ENCODE measurements at regions not wholly inside any gene's neighbourhood (a gene's known extent, or its start where the extent isn't known, plus 50 kb on each side); places are given as distances from the start of the nearest gene placed in this dataset.
"Not testable (repeated sequence)": the region's sequence is repeated elsewhere in the genome, so short reads cannot be mapped to it uniquely, and the experiment has no call there.

DNA sequence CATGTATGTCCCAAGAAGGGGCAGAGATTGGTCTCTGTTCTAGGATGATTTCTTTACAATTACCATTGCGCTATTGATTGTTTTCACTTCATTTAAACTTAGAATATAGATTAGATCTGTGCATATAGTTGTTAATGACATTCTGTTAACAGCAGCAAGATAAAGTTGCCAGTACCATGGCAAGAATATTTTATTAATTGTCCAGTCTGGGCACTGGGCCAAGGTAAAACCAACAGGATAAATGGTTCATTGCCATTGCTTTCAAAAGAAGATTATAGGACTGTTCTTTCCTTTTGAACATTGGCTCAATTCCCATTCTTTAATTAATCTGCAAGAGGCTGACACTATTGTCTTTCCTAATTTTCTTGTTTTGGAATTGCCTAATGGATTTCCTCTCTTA lies 592.4 kb downstream of the RFPL4B start:
- no peak for DNase-seq

DNA sequence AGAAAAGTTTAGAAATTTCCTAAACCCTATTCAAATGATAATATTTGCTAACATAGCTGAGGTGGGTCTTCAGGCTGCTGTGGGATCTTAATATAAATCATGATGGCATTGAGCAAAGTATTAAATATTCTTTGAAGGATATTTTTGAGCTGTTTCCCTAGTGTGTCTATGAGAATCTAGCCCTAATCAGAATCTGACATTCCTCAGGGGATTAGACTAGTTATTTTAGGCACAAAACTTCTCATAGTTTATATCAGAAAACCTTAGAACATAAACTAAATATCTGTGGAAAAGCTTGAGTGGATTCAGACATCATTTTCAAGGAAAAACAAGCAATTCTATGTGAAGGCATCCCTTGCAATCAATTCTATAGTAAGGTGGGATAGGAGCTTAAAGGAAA lies 594.5 kb downstream of the RFPL4B start:
- no peak for DNase-seq

DNA sequence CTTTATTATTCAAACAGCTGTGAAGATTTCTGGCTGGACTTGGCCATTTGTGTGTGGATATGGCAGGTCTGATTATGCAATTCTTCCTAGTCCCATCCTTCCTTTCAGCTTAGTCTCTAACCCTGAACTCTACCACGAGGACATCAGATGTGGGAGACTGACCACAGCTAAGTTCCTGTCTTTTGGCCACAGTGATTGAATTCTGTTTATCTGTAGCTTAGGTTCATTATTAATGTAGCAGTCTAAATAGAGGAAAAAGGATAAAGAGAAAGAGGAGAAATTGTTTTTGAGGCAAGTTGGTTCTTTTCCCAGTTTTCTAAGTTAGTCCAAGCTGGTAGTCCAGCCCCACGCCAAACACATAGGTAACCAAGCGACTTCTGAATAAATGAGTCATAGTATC lies 598.9 kb downstream of the RFPL4B start:
- no peak for DNase-seq

DNA sequence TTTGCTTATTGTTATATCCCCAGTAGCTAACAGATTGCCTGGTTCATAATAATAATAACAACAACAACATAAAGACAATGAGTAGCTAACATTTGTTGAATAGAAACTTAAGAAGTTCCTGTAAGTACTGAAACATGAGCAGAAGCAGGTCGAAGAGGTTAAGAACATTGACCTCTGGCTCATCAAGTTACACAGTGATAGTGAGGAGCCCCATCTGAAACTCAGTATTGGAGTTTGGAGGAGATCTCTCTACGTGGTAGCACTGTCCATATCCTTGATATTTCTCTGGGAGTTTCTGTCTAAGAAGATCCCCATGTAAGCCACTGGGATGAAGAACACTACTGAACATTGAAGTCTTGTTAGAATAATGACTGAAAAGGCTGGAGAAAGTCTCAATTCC lies 600.4 kb downstream of the RFPL4B start:
- no peak for DNase-seq

DNA sequence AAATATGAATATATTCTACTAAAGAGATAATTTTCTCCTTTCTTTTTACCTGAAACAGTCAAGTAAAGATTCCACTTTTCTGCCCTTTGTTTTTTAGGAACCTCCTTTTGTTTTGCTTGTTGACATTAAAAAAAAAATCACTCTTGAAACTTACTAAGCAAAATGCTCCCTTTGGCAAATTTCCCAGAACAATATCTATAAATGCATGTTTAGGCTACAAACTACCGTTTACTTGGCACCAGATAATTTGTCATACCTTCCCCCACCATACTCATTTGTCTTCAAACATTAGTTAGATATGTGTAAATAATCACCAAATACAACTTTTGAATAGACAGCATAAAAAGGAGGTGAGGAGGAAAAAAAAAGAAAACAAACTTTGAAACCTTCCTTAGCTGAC lies 604.7 kb downstream of the RFPL4B start:
- DNase-seq, result no peak

DNA sequence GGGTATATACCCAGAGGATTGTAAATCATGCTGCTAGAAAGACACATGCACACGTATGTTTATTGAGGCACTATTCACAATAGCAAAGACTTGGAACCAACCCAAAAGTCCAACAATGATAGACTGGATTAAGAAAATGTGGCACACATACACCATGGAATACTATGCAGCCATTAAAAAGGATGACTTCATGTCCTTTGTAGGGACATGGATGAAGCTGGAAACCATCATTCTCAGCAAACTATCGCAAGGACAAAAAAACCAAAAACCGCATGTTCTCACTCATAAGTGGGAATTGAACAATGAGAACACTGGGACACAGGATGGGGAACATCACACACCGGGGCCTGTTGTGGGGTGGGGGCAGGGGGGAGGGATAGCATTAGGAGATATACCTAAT lies 608.6 kb downstream of the RFPL4B start:
- DNase-seq, result not testable (repeated sequence)

DNA sequence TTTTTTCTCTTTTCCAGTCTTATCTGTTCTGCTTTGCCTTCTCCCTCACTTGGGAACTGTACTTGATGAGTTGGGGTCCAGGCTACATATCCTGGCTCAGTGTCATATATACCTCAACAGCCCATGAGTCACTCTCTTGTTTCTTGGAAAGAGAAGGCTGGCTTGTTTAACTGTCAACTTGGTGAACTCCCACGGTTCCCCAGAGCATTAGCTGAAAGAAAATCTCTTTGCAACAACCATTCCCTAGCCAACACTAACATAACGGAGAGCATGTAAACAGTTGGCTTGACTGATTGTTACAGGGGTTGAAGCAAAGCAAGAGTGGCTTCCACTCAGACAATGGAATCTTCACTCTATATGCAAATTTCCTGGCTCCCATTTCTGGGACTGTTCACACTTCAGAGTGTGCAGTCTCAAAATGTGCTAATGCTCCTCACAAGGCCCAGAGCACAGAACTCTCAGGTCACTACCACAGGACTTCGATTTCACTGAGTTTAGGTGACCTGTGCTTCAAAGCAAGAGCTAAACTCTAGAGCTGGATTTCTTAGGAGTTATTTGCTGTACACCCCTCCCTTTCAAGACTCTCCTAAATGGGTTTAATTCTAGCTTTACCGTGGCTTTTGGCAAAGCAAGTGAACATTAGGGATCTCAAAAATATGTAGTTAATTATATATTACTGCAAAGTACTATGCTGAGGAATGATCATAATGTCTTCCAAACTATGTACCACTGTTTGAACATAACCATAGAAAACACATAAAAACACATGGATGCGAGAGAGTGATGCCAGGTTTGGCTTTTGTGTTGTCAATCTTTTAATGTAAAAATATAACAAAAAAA lies 609.8 kb downstream of the RFPL4B start:
- no peak for DNase-seq

DNA sequence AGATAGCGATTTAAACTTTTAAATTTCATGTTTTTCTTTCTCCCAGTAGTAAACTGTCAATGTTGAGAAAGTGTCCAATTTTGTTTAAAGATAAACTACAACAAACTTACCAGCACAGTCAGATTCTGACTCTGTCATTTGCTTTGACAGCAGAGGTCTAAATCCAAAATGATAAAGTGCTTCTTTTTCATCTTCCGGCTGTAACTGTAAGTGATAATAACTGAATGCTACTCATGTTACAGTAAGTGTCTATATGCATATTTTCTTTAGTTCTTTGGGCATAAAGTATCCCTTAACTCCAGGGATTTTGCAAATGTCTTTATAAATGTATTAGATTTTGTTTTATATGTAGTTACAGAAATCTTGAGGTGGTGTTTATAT lies 610.4 kb downstream of the RFPL4B start:
- no peak for DNase-seq

DNA sequence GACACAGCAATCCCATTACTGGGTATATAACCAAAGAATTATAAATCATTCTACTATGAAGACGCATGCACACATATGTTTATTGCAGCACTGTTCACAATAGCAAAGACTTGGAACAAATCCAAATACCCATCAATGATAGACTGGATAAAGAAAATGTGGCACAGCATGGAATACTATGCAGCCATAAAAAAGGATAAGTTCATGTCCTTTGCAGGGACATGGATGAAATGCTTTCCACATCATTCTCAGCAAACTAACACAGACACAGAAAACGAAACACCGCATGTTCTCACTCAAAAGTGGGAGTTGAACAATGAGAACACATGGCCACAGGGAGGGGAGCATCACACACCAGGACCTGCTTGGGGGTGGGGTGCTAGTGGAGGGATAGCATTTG lies 613.0 kb downstream of the RFPL4B start:
- DNase-seq, result not testable (repeated sequence)

DNA sequence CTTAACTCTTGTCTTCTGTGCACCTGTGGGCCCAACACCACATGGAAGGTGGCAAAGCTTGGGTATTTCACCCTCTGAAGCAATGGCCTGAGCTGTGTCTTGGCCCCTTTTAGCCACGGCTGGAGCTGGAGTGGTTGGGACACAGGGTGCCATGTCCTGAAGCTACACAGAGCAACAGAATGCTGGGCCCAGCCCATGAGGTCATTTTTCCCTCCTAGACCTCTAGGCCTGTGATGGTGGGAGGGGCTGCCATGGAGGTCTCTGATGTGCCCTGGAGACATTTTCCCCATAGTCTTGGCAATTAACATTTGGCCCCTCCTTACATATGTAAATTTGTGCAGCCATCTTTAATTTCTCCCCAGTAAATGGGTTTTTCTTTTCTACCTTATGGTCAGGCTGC lies 620.8 kb downstream of the RFPL4B start:
- DNase-seq, result no peak

DNA sequence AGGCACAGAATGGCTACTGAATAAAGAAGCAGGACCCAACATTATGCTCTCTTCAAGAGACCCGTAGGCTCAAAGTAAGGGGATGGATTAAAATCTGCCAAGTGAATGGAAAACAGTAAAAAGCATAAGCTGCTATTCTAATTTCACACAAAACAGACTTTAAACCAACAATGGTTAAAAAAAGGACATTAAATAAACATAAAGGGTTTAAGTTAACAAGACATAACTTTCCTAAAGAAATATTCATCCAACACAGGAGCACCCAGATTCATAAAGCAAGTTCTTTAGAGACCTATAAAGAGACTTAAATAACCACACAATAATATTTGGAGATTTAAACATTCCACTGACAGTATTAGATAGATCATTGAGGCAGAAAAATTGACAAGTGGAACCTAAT lies 624.5 kb downstream of the RFPL4B start:
- no peak for DNase-seq

DNA sequence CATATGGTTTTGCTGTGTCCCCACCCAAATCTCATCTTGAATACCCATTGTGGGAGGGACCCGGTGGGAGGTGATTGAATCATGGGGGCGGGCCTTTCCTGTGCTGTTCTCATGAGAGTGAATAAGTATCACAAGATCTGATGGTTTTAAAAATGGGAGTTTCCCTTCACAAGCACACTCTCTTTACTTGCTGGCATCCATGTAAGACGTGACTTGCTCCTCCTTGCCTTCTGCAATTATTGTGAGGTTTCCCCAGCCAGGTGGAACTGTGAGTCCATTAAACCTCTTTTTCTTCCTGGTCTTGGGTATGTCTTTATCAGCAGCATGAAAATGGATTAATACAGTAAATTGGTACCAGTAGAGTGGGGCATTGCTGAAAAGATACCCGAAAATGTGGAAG lies 627.8 kb downstream of the RFPL4B start:
- DNase-seq, result not testable (repeated sequence)

DNA sequence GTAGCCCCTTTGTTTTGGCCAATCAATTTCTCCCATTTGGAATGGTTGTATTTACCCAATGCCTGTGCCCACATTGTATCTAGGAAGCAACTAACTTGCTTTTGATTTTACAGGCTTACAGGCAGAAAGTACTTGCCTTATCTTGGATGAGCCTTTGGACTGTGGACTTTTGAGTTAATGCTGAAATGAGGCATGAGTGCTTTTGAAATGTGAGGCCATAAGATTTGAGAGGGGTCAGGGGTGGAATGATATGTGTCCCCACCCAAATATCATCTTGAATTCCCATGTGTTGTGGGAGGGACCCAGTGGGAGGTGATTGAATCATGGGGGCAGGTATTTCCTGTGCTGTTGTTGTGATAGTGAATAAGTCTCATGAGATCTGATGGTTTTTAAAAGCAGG lies 629.4 kb downstream of the RFPL4B start:
- DNase-seq, result not testable (repeated sequence)

DNA sequence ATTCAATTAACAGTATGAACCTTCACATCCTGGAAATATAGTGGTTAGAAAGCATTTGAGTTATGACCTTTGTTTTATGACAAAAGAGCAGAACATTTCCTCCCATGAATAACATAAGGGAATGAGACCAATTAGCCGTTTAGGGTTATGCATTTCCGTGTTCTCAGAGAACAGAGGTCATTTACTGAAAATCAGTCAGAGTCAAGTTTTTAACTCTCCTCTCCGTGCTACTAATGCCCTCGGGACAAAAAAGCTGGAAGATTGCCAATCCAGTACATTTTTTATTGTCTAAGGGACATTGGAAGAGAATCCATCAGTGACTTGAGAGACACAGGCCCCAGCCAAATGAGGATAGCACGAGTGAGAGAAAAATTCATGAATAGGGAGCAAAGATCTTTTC lies 632.7 kb downstream of the RFPL4B start:
- no peak for DNase-seq

DNA sequence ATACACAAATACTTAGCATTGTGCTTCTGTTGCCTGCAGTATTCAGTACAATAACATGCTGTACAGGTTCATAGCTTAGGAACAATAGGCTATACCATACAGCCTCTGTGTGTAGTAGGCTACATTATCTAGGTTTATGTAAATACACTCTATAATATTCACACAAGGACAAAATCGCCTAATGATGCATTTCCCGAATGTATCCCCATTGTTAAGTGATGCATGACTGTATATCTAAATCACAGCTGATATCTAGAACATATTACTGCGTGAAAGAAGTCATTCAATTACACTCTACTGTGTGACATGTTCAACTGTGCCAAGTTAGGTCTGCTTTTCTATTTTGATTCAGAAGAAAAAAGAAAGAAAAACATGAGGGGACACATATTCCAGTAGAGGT lies 633.5 kb downstream of the RFPL4B start:
- DNase-seq, result no peak

DNA sequence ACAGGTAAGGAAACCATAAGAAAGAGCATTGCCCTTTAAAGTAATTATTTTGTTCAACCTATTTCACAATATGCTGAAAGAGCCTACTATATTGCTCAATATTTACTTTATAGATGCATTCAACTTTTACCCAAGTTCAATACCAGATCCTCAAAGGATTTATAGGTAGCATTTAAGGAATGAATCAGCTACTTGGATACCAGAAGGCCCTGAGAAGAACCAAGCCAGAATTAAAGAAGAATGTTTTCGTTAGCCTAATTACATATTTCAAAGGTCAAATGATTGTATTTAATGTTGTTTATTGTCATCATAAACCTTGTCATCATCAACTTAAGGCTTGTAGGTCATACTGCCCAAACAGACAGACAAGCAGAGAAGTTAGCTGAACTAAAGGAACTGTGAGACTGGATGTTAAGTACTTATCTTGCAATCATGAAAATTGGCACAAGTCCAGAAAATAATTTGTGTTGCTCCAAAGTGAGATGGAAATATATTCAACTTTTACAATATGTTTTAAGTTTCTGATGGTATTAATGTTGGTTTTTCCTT lies 636.7 kb downstream of the RFPL4B start:
- no peak for DNase-seq

DNA sequence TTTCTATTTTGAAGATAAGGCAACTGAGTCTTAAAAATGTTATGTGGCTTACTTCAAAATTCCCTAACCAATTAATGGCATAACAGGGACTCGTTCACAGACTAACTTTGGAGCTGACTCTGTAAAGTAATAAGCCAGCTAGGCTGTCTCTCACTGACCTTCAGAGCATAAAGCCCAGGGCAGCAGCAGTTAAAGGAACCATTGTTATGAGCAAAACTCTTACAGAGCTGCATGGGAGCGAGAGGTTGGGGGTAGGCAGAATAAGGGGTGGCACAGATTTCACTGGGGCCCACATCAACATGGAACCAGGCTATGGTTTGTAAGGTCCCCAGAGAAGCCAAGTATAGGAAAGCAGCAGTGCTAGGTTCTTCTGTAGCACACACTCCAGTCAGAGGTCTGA lies 637.8 kb downstream of the RFPL4B start:
- no peak for DNase-seq

DNA sequence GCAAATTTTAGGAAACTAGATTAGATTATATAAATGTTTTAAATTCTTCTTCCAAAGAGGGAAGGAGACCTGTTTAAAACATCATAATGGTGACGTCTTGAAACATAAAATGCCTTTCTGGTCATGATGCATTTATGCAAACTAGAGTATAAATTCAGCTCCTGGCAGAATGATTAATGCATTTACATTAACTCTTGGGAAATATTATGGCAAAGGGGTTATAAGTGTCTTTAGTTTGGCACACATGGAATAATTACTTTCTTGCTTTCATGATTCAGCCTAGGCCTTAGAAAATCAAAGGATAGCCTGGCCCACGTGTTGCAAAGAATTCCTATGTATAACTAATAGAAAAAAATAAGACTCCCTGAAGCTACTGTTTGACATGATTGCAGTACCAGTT lies 639.2 kb downstream of the RFPL4B start:
- no peak for DNase-seq

DNA sequence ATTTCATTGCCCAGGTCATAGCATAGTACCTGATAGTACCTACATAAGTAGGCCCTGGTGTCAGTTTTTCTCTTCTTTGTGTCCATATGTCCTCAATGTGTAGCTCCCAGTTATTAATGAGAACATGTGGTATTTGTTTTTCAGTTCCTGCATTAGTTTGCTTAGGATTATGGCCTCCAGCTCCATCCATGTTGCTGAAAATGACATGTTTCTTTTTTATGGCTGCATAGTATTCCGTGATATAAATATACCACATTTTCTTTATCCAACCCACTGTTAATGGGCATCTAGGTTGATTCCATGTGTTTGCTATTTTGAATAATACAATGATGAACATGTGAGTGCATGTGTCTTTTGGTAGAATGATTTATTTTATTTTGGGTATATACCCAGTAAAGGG lies 641.6 kb downstream of the RFPL4B start:
- DNase-seq, result no peak

DNA sequence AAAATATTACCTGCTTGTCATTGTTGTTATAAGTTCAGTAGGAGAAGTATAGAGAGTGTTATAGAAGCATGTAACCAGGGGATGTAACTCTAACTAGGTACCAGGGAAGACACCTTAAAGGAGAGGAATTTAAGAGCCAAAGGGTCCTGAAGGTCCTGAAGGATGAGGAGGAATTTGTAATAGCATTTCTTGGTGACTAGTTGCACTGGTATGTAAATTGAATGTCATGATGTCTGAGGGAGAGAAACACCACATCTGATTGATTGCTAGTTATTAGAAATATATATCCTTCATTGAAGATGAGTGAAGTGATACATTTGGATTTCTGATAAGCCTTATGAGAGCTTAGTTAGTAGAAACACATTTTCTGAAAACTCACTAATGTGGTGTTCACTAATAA lies 643.8 kb downstream of the RFPL4B start:
- no peak for DNase-seq

DNA sequence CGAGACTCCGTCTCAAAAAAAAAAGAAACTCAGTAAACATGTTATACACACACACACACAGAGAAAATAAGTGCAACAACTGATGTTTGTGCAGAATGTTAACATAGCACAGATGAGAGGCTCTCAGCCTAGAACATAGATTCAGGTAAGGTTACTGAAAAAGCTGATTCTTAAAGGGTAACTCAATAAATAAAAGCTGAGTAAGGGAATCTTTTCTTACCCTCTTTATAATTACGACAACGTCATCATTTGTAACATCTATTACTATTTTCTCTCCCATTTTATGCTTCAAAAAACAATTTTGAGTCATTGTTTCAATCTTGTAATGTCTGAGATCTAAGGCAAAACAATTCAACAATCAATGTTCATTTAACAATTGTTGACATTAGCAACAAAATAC lies 644.8 kb downstream of the RFPL4B start:
- DNase-seq, result no peak

DNA sequence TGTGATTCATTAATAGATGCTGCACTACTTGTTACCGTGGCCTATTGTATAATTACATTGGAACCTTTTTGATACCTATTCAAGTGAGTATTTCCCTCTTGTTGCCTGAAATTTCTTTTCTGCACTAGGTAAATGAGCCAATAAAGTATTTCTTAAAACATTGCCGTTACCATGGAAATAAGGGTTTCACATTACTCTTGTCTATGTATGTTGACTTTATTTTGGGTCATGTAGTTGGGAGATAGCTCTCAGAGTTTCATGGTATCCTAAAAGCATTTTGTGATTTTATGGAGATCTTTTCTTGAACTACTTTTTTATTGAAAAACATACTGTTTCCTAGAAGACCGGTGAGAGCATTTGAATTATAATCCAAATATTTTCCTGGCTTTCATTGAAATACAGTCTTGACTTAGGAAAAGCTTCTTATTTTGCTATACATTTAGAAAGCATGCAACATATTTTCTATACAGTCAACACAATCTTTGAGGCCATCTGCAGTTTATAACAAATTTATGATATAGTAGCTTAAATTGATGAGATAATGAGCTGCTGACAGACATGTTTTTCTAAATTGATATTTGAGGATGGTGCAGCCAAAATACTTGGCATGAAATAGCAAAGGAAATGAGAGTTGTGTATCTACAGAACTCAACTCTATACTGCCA lies 650.4 kb downstream of the RFPL4B start:
- DNase-seq, result no peak

DNA sequence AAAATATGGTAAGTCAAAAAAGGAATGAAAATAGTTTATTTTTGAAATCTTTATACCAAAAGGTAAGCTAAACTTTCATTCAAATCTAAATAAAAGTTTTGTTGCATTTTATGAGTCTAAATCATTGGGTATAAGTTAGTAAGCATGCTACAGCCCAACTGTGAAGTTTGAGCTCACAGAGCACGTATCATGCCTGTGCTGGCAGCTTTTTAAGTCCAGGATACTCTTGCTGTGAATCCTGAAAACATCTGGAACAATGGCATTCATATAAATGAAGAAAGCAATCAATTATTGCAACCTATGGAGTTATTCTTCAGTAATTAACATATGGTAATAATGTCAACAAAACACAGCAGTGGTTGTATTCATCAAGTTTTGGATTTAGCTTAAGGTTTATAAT lies 656.9 kb downstream of the RFPL4B start:
- DNase-seq, result no peak

DNA sequence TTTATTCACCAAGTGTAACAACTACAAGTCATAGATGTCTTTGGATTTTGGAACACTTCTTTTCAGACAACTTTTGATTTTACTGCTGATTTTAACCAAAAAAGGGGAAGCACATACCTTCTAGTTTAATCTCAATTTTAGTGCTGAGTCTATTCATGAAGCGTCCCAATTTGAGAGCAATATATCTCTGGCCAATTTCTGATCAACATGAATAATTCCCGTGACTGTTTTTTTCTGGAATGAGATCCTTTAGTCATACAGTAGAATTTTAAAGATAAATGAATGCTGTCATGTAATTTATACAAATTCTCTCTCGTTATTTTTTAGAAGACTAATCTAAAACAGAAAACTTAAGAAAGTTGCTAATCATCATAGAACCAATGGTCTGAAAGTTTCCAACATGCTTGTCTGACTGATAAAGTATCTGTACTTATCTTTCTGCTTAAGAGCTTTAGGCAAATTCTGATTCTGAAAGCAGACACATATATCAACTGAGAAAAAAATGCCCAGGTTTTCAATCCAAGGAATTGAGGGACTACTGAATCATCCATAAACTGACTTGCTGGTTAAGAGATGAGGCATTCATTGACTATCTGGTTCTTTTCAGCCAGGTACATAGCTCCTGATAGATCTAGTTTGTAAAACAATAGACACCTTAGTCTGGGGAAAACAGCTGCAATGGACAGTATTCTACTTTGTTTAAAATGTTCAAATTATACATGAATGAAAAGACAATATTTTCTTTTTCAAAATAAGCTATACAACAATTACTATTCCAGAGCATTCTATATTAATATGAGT lies 657.5 kb downstream of the RFPL4B start:
- no peak for DNase-seq

Measured in activated CD4-positive, alpha-beta T cell treated with anti-CD3 and anti-CD28 coated beads, Interleukin-2, Interleukin-6, amounts not matched to agents 100 ng/mL and 50 ng/mL, durations not matched to agents 16 hours and 8 hours (primary cell).